ENCODE measurements at regions not wholly inside any gene's neighbourhood (a gene's known extent, or its start where the extent isn't known, plus 50 kb on each side); places are given as distances from the start of the nearest gene placed in this dataset.

DNA sequence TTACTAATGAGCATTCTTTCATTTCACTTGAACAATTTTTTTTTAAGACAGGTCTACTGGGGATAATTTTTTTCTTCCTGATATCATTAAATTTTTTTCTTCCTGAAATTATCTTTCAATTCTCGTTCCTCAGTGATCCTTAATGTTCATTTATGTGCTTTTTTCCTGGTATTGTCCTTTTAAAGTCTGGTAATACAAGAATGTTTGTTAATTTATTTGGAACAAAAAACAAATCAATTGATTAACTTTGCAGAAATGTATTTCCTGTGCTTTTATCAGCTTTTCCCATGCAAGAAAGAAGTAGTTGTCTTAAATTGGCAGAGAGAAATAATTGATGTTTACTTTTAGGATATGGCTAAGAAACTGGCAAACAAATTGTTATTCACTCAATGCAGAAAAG is 945.4 kb upstream of the MIR17HG start:
- DNase-seq (ENCODE audit: extremely low spot score, insufficient read length, low read depth): no peak
- no peak for FAIRE-seq

DNA sequence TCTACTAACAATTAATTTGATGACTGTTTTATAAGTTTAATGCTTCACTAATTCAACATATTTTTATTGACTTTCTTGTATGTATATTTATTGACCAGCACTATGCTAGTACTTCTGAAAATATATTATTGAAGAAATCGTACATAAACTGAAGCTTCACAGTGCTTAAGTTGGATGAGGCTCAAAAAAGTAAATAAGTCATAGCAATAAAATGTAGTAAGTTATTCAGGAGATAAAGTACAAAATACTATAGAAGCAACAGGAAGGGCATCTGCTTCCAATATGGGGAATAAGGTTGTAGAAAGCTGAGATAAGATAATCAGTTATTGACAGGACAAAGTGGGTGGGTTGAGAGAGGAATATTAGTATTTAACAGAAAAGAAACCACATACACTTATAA is 944.9 kb upstream of the MIR17HG start:
- FAIRE-seq: no peak
- DNase-seq (ENCODE audit: extremely low spot score, insufficient read length, low read depth): no peak

GRCh38 chr13:90403330-90404082 is 944.0 kb upstream of the MIR17HG start:
- FAIRE-seq (no peak), DNase-seq (ENCODE audit: extremely low spot score, insufficient read length, low read depth) (no peak)

DNA sequence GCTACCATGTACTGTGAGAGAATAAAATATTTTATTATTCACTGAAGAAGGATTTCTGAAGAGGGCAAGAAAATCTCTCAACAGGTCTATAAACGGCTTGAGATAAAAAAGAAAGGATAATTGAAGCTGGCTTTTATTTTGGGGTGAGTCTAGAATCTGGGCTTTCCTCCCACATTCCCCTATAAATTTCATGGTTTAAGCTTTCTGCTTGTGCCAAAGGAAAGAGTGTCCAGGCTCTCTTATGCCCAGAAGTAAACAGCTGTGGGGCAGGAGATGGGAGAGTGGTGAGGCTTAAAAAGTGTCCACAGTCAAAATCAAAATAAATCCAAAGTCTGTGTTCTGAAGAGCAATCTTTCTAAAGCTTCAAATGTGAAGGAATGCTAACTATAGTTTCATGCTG is 942.2 kb upstream of the MIR17HG start:
- FAIRE-seq: no peak
- DNase-seq (ENCODE audit: extremely low spot score, insufficient read length, low read depth): no peak

DNA sequence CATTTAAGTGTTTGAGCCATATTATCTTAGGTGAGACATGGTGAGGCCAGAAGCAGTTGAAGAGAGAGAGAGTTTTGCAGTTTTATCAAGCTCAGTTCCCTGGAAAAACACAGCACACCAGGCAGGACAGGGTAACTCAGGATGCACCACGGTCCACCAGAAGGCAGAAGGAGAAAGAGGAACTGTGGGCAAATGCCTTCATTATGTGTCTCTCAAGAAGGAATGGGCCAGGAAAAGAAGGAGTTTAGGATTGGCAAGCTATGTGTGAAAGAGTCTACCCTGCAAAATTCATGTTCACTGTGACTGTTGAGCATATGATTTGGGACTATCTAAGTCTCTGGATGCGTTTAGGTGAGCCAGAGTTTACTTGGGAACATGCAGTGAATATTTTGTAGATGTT is 934.5 kb upstream of the MIR17HG start:
- DNase-seq (ENCODE audit: extremely low spot score, insufficient read length, low read depth) (no peak), FAIRE-seq (no peak)

DNA sequence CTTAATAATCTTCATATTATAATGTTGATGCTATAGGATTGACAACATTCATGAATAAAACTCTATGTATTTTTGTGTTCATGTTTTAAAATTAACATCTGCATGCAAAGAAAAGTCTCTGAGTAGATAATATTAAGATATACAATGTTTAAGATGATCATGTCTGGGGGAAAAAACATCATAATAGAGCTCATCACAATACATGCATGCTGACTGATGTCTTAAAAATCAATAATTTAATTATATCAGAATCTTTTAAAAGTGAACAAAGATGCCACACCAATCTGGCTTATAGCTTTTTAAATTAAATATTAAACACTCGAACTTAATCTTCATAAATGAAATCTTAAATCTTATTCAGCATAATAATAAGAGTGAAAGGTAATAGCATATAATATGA is 933.9 kb upstream of the MIR17HG start:
- no peak for FAIRE-seq
- no peak for DNase-seq (ENCODE audit: extremely low spot score, insufficient read length, low read depth)

- DNase-seq (ENCODE audit: extremely low spot score, insufficient read length, low read depth) (no peak), FAIRE-seq (no peak)
These were observed 932.5 kb upstream of the MIR17HG start for GRCh38 chr13:90414691-90415596.

DNA sequence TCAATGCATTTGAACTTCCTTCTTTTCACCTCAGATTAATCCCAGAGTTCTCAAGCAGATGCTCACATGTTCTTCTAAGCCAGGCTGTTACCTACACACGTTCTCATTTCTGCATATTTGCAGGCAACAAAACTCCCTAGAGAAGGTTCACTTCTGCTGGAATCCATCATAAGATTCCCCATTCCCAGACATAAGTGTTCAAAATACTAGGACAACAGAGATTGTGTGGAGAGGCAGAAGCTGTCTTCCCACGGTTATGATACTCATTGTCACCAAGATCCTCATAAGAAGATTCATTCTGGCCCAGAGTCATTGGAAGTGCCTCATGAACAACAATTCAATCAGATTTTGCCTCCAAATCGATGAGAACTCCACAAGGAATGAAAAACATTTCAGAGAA is 931.6 kb upstream of the MIR17HG start:
- no peak for FAIRE-seq
- DNase-seq (ENCODE audit: extremely low spot score, insufficient read length, low read depth): no peak

- DNase-seq (ENCODE audit: extremely low spot score, insufficient read length, low read depth) (no peak), FAIRE-seq (no peak)
These were observed 931.0 kb upstream of the MIR17HG start for GRCh38 chr13:90416519-90416918.

- DNase-seq (ENCODE audit: extremely low spot score, insufficient read length, low read depth) (no peak), FAIRE-seq (no peak)
These were observed 930.5 kb upstream of the MIR17HG start for GRCh38 chr13:90416938-90417337.

GRCh38 chr13:90420683-90421082 is 926.8 kb upstream of the MIR17HG start:
- no peak for DNase-seq (ENCODE audit: extremely low spot score, insufficient read length, low read depth)
- no peak for FAIRE-seq

GRCh38 chr13:90427322-90428272 is 919.9 kb upstream of the MIR17HG start:
- FAIRE-seq (no peak), DNase-seq (ENCODE audit: extremely low spot score, insufficient read length, low read depth) (no peak)

DNA sequence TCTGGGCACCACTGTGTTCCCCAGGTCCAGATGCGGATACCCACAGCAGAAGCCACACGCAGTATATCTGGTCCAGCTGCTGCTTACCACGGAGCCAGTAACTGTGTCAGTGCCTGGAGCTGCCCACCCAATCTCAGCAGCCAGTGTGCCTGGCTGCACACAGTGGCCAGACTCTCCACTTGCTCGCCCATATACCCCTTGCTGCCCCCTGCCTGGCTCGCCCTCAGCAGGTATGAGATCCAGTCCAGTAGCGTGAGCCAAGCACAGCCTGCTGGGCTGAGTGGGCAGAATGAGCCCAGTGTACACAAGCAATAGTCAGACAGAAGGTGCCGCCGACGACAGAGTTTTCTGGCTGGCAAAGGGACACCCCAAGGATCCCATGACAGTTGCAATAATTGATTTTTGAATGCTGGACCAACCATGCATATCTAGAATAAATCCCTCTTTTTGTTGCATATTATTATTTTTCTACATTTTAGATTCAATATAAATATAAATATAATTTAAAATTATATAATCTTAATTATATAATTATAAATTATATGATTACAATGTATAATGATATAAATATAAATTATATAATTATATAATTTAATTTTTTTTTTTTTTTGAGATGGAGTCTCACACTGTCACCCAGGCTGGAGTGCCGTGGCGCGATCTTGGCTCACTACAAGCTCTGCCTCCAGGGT is 918.8 kb upstream of the MIR17HG start:
- DNase-seq (ENCODE audit: extremely low spot score, insufficient read length, low read depth): no peak
- FAIRE-seq: no peak

GRCh38 chr13:90430127-90430526 is 917.4 kb upstream of the MIR17HG start:
- DNase-seq (ENCODE audit: extremely low spot score, insufficient read length, low read depth) (no peak), FAIRE-seq (no peak)

DNA sequence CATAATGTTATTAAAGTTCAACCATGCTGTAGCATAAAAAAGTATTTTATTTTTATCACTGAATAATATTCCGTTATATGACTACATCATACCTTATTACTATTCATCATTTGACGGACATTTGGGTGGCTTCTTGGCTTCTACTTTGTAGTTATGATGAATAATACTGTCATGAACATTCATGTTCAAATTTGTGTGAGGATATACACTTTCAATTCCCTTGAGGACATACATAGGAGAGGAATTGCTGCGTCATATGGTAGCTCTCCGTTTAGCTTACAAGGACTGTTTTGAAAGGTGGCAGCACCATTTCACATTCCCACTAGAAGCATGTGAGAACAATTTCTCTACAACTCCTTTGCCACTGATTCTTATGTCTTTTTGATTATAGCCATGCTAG is 910.8 kb upstream of the MIR17HG start:
- no peak for DNase-seq (ENCODE audit: extremely low spot score, insufficient read length, low read depth)
- FAIRE-seq: no peak

- DNase-seq (ENCODE audit: extremely low spot score, insufficient read length, low read depth) (no peak), FAIRE-seq (no peak)
These were observed 908.9 kb upstream of the MIR17HG start for GRCh38 chr13:90438576-90438975.

- DNase-seq (ENCODE audit: extremely low spot score, insufficient read length, low read depth) (no peak), FAIRE-seq (no peak)
These were observed 904.2 kb upstream of the MIR17HG start for GRCh38 chr13:90443268-90443667.

DNA sequence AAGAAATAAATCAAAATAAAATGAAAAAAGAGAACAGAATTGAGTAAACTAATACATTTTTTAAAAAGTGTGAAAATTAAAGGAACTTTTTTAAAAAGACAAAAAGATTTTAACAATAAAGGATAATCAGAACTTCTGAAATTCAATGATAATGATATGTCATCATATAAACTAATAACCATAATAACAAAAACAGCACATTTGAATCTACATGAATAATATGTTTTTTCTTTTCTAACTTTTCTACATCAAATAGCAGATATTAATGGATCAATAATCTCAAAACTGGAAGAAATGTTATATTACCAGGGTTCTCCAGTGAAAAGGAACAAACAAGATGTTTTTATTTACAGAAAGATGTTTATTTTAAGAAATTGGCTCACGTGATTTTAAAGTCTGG is 903.3 kb upstream of the MIR17HG start:
- FAIRE-seq: no peak
- DNase-seq (ENCODE audit: extremely low spot score, insufficient read length, low read depth): no peak

- DNase-seq (ENCODE audit: extremely low spot score, insufficient read length, low read depth) (no peak), FAIRE-seq (no peak)
These were observed 902.3 kb upstream of the MIR17HG start for GRCh38 chr13:90445179-90445578.

Measured in GM18507 (cell line).